GM20000 (cell line): ENCODE measurements at regions not wholly inside any gene's neighbourhood (a gene's known extent, or its start where the extent isn't known, plus 50 kb on each side); places are given as distances from the start of the nearest gene placed in this dataset.
"Not testable (repeated sequence)": the region's sequence is repeated elsewhere in the genome, so short reads cannot be mapped to it uniquely, and the experiment has no call there.

Source experiments
- DNase-seq: peaks from one replicate; pipeline ENCODE4 v3.0.0; 2012; ENCODE audit warnings: low spot score
- TF ChIP-seq, protein P1 (sequence below): IDR thresholded peaks from 2 replicates; pipeline ENCODE4 v1.5.1; 2012; ENCODE audit warnings: mild to moderate bottlenecking, control low read depth; ENCODE audit errors: extremely low read depth, missing control alignments

DNA sequence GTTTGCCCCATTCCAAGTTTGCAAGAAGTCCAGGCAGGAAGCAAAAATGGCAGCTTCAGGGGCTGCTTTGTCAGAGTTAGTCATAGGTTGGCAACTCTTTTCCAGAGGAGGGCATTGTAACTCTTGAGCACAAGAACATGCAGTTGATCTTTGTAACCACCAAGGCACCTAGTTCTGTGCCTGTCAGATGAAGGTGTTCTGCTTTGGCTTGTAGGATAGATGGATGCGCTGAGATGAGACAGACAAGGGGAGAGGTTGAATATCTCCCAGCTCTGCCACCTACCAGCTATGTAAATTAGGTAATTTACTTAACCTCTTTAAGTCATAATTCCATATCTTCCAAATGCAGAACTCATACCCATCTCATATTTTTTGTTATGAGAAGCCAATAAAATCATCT, 89.3 kb downstream of the ZNF648 start:
- TF ChIP-seq, protein P1, sequence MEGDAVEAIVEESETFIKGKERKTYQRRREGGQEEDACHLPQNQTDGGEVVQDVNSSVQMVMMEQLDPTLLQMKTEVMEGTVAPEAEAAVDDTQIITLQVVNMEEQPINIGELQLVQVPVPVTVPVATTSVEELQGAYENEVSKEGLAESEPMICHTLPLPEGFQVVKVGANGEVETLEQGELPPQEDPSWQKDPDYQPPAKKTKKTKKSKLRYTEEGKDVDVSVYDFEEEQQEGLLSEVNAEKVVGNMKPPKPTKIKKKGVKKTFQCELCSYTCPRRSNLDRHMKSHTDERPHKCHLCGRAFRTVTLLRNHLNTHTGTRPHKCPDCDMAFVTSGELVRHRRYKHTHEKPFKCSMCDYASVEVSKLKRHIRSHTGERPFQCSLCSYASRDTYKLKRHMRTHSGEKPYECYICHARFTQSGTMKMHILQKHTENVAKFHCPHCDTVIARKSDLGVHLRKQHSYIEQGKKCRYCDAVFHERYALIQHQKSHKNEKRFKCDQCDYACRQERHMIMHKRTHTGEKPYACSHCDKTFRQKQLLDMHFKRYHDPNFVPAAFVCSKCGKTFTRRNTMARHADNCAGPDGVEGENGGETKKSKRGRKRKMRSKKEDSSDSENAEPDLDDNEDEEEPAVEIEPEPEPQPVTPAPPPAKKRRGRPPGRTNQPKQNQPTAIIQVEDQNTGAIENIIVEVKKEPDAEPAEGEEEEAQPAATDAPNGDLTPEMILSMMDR: no peak
- DNase-seq: no peak

DNA sequence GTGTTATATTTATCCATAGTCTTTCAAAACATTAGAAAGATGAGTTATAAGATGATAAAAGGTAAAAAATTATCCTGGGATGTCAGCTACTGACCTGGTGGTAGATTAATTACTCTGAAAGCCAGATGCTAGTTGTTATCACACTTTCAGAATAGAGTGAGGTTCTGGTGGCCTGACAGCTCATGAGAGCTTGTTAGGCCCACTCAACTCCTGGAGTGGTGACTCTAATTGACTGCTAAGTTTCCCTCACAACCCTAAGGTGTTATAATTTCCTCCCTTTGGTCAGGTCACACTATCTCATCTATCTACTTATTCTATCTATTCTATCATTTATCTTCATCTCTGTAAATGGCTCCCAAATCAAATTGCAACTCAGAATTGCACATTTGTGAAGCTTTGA, 90.1 kb downstream of the ZNF648 start:
- no peak for DNase-seq
- TF ChIP-seq, protein P1: no peak

DNA sequence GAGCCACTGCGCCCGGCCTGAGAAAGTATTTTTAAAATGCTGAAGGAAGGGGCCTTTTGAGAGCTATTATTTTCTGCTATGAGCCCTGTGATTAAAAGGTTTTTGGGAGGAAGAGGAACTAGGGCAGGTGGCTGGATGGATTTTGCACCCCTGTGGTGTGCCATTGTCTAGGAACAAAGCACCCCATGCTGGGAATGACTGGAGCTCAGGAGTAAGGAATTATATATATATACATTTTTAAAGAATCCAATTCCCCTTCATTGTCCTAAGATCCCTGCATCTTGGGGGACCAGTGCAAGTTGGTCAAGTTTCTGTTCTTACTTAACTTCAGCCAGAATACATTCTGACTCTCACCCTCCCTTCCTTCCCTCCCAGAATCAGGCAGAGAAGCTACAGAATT, 91.6 kb downstream of the ZNF648 start:
- DNase-seq: no peak

DNA sequence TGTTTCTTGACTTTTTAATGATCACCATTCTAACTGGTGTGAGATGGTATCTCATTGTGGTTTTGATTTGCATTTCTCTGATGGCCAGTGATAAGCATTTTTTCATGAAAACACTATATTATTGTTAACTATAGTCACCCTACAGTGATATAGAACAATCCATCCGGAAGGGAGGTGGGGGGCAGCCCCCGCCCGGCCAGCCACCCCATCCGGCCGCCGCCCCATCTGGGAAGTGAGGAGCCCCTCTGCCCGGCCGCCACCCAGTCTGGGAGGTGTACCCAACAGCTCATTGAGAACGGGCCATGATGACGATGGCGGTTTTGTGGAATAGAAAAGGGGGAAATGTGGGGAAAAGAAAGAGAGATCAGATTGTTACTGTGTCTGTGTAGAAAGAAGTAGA, 106.8 kb downstream of the ZNF648 start:
- not testable (repeated sequence) for DNase-seq

More for the DNA sequence above, 91.6 kb downstream of the ZNF648 start:
- TF ChIP-seq, protein P1: no peak

DNA sequence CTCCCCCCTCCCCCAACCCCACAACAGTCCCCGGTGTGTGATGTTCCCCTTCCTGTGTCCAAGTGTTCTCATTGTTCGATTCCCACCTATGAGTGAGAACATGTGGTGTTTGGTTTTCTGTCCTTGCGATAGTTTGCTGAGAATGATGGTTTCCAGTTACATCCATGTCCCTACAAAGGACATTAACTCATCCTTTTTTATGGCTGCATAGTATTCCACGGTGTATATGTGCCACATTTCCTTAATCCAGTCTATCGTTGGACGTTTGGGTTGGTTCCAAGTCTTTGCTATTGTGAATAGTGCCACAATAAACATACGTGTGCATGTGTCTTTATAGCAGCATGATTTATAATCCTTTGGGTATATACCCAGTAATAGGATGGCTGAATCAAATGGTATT, 107.3 kb downstream of the ZNF648 start:
- DNase-seq: not testable (repeated sequence)

DNA sequence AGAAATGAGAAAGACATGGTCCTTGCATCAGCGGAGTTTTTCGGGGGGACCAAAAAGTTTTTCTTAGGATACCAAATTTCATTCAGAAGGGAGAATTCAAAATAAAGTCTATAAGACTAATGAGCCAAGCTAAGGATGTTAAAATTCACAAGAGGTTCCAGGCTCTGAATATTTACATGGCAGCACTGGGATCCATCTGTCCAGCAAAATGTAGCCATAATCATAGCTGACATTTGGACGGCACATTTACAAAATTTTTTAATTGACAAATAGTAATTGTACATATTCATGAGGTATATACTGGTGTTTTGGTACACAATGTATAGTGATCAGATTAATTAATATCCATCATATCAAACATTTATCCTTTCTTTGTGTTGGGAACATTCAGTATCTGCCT, 107.9 kb downstream of the ZNF648 start:
- no peak for DNase-seq
- TF ChIP-seq, protein P1: no peak

DNA sequence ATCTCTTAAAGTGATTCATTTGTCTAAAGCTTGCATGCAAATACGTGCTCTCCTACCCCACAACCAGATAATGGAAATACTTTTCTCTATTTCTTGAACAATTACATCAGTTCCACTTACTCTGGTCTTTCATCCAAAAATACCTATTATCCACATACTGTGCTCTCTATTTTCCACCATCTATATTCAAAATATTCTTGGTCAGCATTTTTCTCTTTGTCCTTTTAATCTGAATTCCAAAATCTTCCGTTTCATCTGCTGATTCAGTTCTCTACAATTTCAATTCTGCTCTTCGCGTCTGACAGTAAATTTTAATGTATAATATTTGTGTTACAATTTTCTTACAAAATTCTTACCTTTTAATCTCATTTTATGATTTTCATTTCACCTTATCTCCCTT, 110.3 kb downstream of the ZNF648 start:
- TF ChIP-seq, protein P1: no peak
- no peak for DNase-seq

DNA sequence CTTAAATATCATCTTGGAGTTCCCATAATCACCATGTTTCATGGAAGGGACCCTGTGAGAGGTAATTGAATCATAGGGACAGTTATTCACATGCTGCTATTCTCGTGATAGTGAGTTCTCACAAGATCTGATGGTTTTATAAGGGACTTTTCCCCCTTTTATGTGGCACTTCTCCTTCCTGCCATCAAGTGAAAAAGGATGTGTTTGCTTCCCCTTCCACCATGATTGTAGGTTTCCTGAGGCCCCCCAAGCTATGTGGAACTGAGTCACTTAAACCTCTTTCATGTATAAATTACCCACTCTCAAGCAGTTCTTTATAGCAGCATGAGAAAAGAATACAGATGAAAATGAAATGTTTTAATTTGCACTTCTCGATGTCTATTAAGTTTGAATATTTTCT, 112.0 kb downstream of the ZNF648 start:
- TF ChIP-seq, protein P1: no peak
- no peak for DNase-seq

DNA sequence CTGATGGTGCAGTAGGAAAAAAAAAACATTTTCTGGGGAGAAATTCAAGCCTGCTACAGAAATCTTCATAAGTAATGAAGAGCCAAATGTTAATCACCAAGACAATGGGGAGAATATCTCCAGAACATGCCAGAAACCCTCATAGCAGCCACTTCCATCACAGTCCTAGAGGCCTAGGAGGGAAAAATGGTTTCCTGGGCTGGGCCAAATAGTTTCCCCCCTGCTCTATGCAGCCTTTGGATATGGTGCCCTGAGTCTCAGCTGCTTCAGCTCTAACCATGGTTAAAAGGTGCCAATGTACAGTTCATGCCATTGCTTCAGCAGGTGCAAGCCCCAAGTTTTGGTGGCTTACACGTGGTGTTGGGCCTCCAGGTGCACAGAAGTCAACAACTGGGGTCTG, 113.1 kb downstream of the ZNF648 start:
- no peak for DNase-seq
- TF ChIP-seq, protein P1: no peak
